Esophagus squamous epithelium (tissue), 4 donors: ENCODE measurements at regions not wholly inside any gene's neighbourhood (a gene's known extent, or its start where the extent isn't known, plus 50 kb on each side); places are given as distances from the start of the nearest gene placed in this dataset.

Experiments
- POLR2A ChIP-seq, 4 donors: fragments of 450-650 bp; IDR thresholded peaks; one replicate each; pipeline ENCODE4 v1.6.1; 2017; ENCODE audit warnings: antibody characterized with exemption in 4 of 4, mild to moderate bottlenecking in 4 of 4, moderate library complexity in 3 of 4
- TF ChIP-seq, protein P1 (sequence below), 6 experiments: fragments of 450-650 bp in 4 of 6; fragments of 200-600 bp in 2 of 6; sonication (generic) in 2 of 6; IDR thresholded peaks; one replicate each; pipeline ENCODE4 v1.5.1; 2016 to 2019; ENCODE audit warnings: antibody characterized with exemption in 6 of 6, mild to moderate bottlenecking in 4 of 6, moderate library complexity in 4 of 6

GRCh38 chr17:70238646-70239045 is 69.3 kb downstream of the KCNJ2 start:
- TF ChIP-seq, protein P1, sequence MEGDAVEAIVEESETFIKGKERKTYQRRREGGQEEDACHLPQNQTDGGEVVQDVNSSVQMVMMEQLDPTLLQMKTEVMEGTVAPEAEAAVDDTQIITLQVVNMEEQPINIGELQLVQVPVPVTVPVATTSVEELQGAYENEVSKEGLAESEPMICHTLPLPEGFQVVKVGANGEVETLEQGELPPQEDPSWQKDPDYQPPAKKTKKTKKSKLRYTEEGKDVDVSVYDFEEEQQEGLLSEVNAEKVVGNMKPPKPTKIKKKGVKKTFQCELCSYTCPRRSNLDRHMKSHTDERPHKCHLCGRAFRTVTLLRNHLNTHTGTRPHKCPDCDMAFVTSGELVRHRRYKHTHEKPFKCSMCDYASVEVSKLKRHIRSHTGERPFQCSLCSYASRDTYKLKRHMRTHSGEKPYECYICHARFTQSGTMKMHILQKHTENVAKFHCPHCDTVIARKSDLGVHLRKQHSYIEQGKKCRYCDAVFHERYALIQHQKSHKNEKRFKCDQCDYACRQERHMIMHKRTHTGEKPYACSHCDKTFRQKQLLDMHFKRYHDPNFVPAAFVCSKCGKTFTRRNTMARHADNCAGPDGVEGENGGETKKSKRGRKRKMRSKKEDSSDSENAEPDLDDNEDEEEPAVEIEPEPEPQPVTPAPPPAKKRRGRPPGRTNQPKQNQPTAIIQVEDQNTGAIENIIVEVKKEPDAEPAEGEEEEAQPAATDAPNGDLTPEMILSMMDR (IDR thresholded peaks at IDR 0.05), result no peak
- no peak for TF ChIP-seq POLR2A (IDR thresholded peaks at IDR 0.05)
